GM21447 (cell line): ENCODE measurements at regions not wholly inside any gene's neighbourhood (a gene's known extent, or its start where the extent isn't known, plus 50 kb on each side); places are given as distances from the start of the nearest gene placed in this dataset.
"Not testable (repeated sequence)": the region's sequence is repeated elsewhere in the genome, so short reads cannot be mapped to it uniquely, and the experiment has no call there.

ENCODE experiments used
- ATAC-seq: cut with Tn5 transposase; IDR thresholded peaks from one replicate; pipeline ENCODE4 v1.9.1; 2021; ENCODE audit not compliant: unreplicated experiment

DNA sequence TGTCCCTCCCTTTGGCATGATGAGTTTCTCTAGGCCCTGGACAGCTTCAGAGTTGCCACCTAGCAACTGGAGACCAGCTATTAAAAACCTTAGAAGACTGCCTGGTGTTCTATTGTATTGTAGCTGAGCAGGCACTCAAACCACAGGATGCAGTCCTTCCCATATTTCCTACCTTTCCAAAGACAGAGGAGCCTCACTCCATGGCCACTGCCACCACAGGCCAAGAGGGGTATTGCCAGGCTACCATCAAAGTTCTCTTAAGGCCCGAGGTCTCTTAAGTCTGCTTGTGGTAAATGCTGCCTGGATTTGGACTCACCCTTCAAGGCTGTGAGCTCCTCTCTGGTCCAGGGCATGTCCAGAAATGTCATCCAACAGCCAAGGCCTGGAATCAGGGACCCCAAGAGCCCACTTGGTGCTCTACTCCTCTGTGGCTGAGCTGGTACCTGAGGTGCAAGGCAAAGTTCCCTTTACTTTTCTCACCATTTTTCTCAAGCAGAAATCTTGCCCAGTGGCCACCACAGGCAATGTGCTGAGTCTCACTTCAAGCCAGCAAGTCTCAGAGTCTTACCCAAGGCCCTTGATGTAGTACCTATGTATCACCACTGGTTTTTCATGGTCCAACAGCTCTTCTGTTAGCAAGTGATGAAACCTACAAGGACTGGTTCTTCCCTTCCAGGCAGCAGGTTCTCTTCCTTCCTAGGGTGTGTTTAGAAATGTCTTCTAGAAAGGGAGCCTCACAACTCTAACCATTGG lies 269.4 kb downstream of the AMY1C start:
- ATAC-seq = no peak

- ATAC-seq = no peak
Measured at GRCh38 chr1:104019675-104020049, 270.0 kb downstream of the AMY1C start.

DNA sequence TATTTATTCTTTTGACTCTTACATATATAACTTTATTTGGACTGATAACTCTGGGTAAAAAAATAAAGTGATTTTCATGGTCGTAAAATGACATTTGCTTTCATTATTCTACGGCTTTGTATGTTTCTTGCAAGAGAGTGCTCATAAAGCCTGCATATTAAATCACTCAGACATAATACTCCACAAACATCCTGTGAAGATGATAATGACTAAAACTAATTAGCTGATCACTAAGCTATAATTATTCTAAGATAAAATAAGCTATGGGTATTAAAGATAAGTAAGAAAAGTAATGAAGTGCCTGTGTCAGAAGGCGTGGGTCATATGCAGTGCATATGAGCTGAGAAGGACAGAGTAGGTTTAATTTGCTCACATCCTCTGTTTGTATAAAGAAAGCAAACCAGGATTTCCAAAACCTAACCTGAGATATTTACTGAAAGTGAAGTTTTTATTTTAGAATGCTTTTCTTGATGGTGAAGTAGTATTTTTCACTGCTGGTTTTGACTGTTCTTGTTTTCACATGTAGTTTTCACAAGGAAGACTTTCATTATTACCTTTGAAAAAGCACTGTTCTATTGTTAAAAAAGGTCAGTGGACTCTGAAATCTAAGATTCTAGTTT lies 278.8 kb downstream of the AMY1C start:
- ATAC-seq = no peak

- no peak for ATAC-seq
Measured at GRCh38 chr1:104029456-104029970, 279.8 kb downstream of the AMY1C start.

DNA sequence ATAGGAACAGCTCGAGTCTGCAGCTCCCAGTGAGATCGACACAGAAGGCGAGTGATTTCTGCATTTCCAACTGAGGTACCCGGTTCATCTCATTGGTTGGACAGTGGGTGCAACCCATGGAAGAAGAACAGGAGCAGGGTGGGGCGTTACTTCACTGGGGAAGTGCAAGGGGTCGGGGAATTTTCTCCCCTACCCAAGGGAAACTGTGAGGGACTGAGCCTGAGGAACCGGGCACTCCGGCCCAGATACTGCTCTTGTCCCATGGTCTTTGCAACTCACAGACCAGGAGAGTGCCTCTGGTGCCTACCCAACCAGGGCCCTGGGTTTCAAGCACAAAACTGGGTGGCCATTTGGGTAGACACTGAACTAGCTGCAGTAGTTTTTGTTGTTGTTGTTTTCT lies 307.1 kb downstream of the AMY1C start:
- no peak for ATAC-seq

GRCh38 chr1:104057219-104057898 lies 307.7 kb downstream of the AMY1C start:
- not testable (repeated sequence) for ATAC-seq

DNA sequence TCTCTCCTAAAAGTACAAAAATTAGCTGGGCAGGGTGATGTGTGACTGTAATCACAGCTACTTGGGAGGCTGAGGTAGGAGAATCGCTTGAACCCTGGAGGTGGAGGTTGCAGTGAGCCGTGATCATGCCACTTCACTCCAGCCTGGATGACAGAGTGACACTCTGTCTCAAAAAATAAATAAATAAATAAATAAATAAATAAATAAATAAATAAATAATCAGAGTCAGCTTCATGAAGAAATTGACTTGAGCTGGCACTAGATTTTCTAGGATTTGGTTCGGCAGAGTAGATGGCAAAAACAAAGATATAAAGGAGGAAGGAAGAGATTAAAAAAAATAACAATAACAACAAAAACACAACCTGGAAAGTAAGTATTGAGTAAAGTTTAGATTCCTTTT lies 311.9 kb downstream of the AMY1C start:
- not testable (repeated sequence) for ATAC-seq

- no peak for ATAC-seq
Measured at GRCh38 chr1:104064399-104064798, 314.7 kb downstream of the AMY1C start.

- no peak for ATAC-seq
Measured at GRCh38 chr1:104072915-104073371, 323.2 kb downstream of the AMY1C start.

DNA sequence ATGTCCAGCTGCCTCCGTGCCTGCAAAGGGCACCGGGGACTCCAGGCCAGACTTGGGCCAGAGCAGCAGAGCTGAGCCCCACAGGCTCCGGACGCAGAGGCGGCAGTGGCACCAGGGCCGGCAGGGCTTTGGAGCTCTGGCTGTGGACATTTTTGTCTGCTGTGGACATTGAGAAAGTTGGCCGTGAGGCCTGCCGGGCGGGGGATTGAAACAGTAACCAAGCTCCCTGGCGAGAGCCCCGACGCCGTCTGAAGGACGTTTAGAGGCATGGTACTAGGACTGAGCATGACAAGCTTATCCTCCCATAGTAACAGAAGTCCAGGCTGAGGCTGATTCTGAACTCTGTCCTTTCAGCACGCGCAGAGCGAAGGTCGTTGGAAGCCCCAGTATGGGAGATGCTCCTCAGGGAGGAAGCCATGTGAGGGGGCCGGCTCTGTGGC lies 323.8 kb downstream of the AMY1C start:
- ATAC-seq = no peak

DNA sequence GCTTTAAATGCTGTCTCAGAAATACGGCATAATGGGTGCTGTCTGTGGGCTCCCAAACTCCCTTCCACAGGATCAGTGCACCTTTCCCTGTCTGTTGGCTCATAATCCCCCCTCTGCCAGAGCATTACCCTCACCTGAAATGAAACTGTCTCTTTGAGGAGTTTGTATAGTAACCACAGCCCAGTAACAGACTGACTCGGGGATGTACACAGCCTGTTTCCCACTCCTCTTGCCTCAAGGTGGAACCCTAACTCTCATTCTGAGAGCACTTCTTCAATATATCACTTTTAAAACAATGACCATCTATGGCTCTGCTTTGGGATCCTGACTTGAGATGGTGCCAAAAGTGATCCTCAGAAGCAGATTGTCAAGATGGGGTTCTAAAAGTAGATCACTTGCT lies 332.5 kb downstream of the AMY1C start:
- no peak for ATAC-seq

DNA sequence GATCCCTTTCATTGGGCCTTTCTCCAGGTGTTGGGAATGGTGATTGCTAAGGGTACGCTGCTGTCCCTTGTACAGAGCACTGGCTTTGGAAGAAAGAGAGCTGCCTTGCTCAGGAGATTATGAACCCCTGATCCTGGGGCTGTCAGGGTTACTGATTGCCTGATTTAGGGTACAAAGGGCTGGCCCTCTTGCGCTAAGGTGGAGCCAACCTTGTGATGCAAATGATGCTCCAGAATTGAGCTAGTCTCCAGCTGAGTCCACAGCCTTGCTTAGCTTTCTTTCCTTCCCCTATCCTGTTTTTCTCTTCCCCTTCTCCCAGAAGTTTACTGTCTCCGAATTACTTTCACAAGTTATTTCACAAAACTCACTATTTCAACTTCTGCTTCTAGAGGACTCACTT lies 334.7 kb downstream of the AMY1C start:
- no peak for ATAC-seq

- no peak for ATAC-seq
Measured at GRCh38 chr1:104092698-104093097, 343.0 kb downstream of the AMY1C start.

DNA sequence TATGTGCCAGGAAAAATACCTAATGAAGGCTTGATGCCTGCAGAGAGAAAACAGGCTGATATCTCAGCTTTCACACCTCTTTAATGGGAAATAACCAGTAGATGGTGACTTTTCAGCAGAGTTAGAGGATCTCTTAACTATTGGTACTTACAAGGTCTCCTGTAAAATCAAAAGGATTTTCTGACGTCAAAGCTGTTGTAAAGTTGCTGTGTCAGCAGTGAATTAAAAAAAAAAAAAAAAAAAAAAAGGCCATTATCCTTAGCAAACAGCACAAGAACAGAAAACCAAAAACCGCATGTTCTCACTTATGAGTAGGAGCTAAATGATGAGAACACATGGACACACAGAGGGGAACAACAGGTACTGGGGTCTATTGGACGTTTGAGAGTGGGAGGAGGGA lies 349.1 kb downstream of the AMY1C start:
- no peak for ATAC-seq

- ATAC-seq = no peak
Measured at GRCh38 chr1:104100115-104100514, 350.4 kb downstream of the AMY1C start.

- no peak for ATAC-seq
Measured at GRCh38 chr1:104105465-104105864, 355.8 kb downstream of the AMY1C start.

DNA sequence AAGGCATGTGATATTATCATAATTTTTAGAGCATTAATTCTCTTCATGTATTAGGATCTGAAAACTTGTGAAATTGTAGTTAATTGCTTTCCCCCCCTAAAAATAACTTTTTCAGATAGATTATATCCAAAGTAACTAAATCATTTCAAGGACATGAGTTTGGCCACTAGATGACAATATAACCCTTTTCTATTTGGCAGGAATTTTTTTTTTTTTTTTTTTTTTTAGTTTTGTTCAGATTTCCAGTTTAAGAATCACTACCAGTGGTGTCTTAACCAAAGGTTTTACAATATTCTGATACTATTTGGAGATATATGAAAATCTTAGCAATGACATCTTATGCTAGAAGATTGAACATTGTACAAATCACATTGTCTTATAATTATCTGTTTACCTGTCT lies 370.8 kb downstream of the AMY1C start:
- ATAC-seq = no peak

GRCh38 chr1:104121271-104121670 lies 371.6 kb downstream of the AMY1C start:
- no peak for ATAC-seq

- no peak for ATAC-seq
Measured at GRCh38 chr1:104125266-104125665, 375.6 kb downstream of the AMY1C start.

DNA sequence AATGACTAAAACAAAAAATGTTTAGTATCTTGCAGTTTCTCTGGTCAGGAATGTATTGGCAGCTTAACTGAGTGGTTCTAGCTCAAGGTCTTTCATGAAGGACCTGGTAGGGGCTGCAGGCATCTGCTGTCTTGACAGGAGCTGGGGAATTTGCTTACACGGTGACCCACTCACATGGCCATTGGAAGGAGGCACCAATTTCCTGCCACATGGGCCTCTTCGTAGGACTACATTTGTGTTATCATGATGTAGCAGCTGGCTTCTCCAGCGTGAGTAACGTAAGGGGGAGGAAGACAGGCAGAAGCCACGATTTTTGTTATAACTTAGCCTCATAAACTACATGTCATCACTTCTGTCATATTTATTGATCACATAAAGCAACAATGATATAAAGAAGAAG lies 376.3 kb downstream of the AMY1C start:
- ATAC-seq = no peak

GRCh38 chr1:104132382-104132973 lies 382.8 kb downstream of the AMY1C start:
- no peak for ATAC-seq
